ENCODE measurements at regions not wholly inside any gene's neighbourhood (a gene's known extent, or its start where the extent isn't known, plus 50 kb on each side); places are given as distances from the start of the nearest gene placed in this dataset.

GRCh38 chr6:169853196-169854082, 102.0 kb downstream of the ERMARD start:
- DNase-seq = no peak

- DNase-seq = no peak
These were observed 101.2 kb downstream of the ERMARD start for GRCh38 chr6:169852504-169853195.

GRCh38 chr6:169851641-169852503, 100.5 kb downstream of the ERMARD start:
- DNase-seq = no peak

- DNase-seq = no peak
These were observed 99.3 kb downstream of the ERMARD start for GRCh38 chr6:169850746-169851145.

GRCh38 chr6:169850154-169850553, 98.7 kb downstream of the ERMARD start:
- no peak for DNase-seq

GRCh38 chr6:169849396-169849795, 98.0 kb downstream of the ERMARD start:
- no peak for DNase-seq

- no peak for DNase-seq
These were observed 97.5 kb downstream of the ERMARD start for GRCh38 chr6:169848946-169849345.

- no peak for DNase-seq
These were observed 96.5 kb downstream of the ERMARD start for GRCh38 chr6:169847901-169848311.

GRCh38 chr6:169847141-169847674, 95.8 kb downstream of the ERMARD start:
- no peak for DNase-seq

- no peak for DNase-seq
These were observed 95.0 kb downstream of the ERMARD start for GRCh38 chr6:169846286-169847056.

- DNase-seq = no peak
These were observed 94.2 kb downstream of the ERMARD start for GRCh38 chr6:169845426-169846285.

- no peak for DNase-seq
These were observed 93.5 kb downstream of the ERMARD start for GRCh38 chr6:169844946-169845345.

- DNase-seq = no peak
These were observed 92.6 kb downstream of the ERMARD start for GRCh38 chr6:169843991-169844390.

GRCh38 chr6:169843110-169843509, 91.7 kb downstream of the ERMARD start:
- DNase-seq = no peak

GRCh38 chr6:169841907-169842606, 90.6 kb downstream of the ERMARD start:
- no peak for DNase-seq

GRCh38 chr6:169841251-169841650, 89.8 kb downstream of the ERMARD start:
- DNase-seq = no peak

- DNase-seq = no peak
These were observed 88.6 kb downstream of the ERMARD start for GRCh38 chr6:169839898-169840631.

- no peak for DNase-seq
These were observed 88.1 kb downstream of the ERMARD start for GRCh38 chr6:169839493-169839892.

GRCh38 chr6:169839029-169839481, 87.6 kb downstream of the ERMARD start:
- DNase-seq = no peak
